Left lobe of liver (tissue), 2 donors: ENCODE measurements at regions not wholly inside any gene's neighbourhood (a gene's known extent, or its start where the extent isn't known, plus 50 kb on each side); places are given as distances from the start of the nearest gene placed in this dataset.

Experiments used
- ATAC-seq: fragments of 200-7000 bp; cut with Tn5 transposase; one replicate; pipeline ENCODE4 v1.9.1; 2020; ENCODE audit warnings: mild to moderate bottlenecking, moderate library complexity
- DNase-seq: peaks from one replicate; pipeline ENCODE4 v3.0.0-alpha.2; 2020; ENCODE audit warnings: low spot score
- donor health status: DM: no; HTN: no; CAD: no; lungs with moderate emphysema.
- donor health status: DM: no; HTN: yes; CAD: no.

DNA sequence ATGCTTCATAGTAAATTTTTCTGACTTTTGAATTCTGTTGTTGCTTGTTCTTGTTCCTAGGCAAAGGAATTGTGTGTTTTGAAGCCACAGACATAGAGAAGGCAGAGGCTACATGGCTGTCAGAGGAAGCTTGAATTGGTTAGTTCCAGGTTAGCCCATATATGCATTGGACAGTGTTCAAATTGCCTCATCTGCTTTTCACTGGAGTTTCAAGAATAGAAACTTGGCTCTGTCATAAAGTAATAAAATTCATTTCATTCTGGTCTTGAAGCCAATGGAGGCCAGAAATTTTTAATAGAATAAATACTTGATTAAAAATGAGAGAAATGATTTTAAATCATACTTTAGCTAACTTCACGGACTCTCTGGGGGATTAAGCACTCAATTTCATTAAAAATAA is 178.0 kb downstream of the YIPF5 start:
- ATAC-seq (no peak), DNase-seq (no peak)

DNA sequence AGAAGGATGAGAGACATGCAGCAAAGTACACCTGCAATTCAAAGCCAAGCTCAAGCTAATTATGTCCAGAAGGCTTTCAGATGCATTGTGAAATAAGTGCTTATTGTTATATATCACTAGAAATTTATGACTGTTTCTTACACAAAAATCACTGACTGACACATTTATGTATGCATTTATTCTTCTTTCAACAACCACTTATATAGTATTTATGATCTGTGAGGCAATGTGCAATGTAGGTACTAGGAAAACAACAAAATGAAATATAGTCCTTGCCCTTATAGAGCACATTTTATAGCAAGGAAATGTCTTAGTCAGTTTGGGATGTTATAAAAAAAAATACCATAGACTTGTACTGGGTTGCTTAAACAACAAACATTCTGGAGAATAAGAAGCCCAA is 167.6 kb downstream of the YIPF5 start:
- ATAC-seq (no peak), DNase-seq (no peak)

DNA sequence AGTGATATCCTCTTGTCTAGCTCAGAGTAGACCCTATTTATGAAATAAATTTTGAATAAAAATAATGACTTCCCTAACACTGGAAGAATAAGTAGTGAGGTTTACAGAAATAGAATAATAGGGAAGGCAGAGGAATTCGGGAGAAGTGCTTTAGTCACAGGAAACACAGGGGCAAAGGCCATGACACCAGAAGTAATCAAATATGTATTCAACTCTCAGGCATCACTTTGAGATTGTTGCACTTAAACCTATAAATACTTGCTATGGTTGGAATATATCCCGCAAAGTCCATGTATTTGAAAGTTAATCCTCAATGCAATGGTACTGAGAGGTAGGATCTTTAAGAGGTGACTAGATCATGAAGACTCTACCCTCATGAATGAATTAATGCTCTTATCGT is 166.8 kb downstream of the YIPF5 start:
- ATAC-seq (no peak), DNase-seq (no peak)

DNA sequence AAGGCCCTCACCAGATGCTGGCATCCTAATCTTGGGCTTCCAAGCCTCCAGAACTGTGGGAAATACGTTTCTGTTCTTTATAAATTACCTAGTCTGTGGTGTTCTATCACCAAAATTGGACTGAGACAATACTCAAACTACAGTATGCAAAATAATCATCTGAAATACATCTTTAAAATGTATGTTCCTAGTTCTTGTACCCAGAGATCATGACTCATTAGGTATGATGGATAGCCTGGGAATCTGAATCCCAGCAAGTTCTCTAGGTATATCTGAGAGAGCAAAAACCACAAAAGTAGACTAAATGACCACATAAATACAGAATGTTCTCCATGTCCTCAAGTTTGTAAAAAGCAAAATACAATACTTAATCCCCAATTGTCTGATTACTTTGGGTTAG is 166.3 kb downstream of the YIPF5 start:
- ATAC-seq (no peak), DNase-seq (no peak)

DNA sequence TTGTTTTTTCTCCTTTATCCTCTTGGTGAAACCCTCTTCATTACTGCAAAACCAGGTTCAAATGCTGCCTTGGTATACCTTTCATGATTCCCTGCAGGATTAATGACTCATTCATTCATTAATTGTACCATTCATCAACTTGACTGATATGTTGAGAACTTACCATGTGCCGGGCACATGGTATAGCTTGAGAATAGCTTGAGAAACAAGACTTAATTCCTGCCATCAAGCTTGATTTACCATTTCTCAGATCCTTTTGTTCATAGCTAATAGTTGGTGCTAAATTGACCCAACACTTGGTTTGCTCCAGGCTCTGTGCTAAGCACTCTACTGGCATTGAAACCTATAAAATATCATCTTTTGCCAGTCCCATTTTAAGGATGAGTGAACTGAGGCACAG is 165.7 kb downstream of the YIPF5 start:
- DNase-seq (no peak), ATAC-seq (no peak)

DNA sequence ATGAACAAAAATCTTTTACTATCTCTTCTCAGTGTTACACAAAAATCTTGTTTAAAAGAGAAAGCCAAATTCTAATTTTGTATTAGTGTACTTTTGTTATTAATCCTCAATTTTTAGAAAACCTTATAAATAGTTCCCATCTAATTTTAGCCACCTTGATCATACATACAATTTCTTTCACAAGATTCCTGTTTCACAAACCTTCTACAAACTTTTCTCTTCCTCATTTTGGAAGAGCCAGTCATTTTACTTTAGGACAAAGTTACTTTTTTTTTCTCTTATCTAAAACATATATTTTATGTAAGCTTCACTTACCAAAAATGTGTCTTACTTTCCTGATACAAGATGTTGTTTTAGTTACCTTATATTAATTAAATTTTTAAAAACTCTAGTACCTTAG is 161.3 kb downstream of the YIPF5 start:
- ATAC-seq (no peak), DNase-seq (no peak)

DNA sequence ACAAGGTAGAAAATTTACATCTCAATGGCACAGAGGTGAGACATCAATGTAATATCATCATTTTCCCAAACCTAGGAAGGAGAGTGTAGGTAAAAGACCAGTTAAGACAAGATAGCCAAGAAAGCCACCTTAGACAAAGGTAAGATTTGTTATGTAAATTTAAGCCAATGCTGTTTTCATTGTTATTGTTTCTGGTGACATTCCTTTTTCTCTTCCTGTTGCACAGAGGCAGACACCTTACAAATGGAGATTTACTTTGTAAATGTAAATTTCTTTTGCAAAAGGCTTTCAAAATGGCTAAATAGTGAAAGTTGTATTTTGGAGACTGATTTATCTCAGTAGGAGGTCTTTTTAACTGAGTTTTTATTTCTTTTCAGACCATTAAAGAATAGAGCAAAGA is 159.1 kb downstream of the YIPF5 start:
- DNase-seq = no peak
- ATAC-seq = no peak

DNA sequence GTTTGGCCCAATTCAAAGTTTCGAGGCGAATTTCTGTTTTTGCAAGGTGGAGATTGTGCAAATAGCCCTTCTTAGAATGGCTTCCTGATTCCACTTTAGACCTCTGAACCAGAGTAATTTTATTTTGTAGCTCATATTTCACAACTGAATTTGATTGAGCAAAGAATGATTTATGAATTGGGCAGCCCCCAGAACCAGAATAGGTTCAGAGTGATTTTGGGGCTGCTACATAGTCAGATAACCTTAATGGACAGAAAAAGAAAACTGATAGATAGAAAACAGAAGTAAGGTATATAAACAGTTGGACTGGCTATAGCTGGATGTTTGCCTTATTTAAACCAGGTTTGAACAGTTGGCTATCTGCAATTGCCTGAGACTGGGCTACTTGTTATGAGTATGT is 156.6 kb downstream of the YIPF5 start:
- DNase-seq = no peak
- ATAC-seq = no peak

DNA sequence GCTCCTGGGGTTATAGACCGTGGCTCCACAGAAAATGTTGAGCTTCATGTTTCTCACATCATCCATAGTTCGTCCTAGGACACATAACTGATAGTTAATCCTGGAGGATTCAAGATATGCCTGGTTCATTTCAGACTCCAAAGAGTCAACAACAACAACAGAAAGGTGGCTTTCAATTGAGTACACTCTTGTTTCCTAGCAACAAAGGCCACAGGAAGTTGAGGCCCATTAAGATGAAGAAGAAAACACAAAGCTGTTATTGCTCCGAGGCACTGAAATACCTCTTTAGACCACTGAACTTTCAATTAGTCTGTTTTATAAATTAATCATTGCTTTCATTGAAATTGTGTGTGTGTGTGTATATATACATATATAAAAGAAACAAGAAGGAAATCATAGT is 154.5 kb downstream of the YIPF5 start:
- DNase-seq (no peak), ATAC-seq (no peak)

DNA sequence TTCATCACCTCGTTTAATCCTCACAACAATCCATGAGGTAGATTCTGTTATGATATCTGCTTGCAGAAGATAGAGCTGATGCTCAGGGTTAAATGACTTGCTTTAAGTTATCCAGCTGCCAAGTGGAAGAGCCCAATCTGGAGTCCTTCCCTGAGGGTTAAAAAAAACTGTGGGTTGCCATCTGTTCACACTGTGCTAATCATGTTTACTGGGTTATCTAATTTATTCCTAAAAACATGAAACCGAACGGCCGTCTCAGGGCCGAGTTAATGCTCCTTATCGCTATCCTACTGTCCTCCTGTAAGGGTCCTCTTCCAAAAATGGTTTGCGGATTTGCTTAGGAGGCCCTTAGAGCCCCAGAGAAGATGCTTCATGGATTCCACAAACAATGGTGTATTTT is 153.3 kb downstream of the YIPF5 start:
- ATAC-seq (no peak), DNase-seq (no peak)

DNA sequence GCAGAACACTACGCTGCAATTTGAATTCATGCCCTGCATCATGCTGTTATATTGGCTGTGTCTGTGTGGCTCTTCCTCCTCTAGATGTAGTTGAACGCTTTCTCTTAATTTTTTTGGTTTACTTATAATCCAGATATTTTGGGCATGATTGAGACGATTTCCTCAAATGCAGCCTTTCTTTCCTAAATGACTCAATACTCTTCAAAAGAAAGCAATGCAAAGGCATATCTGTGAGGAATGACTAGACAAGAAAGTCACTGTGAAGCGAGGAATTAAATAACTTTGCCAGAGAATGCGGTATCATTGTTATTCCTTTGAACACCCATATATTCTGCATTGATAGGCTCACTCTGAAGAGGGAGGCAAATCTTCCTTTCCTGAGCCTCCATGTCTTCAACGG is 152.8 kb downstream of the YIPF5 start:
- DNase-seq (no peak), ATAC-seq (no peak)

DNA sequence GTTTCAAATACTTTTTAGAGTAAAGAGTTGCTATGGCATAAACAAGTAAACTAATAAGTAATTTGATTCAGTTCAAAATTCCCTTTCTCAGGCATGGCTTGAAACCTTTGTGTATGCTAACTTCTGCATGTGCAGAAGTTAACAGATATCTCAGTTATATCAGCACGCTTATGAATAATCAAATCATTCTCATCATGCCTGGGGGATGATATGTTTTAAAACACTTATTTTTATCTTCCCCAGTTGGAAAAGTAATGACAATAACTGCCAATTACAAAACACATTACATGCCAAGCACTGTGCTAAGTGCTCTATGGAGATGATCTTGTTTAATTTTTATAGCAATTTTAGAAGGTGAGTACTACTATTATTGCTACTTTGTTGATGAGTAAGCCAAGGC is 146.4 kb downstream of the YIPF5 start:
- no peak for ATAC-seq
- DNase-seq = no peak

DNA sequence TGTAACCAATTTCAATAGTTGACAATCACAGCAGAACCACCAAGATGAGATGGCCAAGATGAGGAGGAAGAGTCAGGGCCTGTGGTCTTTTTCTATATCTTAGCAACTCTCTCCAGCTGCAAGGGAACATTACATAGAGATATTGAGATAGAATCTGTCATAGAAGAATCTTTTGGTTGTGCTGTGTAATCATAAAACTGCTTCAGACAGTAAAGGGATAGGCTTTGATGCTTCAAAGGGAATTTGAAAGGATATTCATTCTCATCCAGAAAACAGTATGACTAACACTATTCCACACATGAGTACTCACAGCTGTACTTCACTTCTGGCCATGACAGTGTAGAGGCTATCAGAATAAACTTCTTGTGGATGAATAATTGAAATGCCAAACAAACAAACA is 145.9 kb downstream of the YIPF5 start:
- no peak for ATAC-seq
- no peak for DNase-seq

DNA sequence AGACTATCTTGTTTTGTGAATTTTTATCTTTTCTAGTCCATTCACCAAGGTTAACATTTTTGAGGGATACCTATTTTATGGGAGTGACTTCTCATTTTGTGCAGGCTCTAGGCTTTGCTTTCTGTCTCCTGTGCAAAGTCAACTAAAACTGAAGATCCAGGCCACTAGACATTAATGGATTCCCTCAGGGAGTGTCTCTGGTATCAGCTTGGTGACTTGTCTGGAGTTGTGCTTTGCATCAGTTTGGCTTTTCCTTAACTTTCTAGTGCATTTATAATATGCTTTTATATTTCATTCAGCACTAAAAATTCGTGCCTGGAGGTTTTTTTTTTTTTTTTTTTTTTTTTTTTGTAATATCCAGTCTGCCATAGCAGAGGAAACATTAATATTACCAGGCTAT is 144.2 kb downstream of the YIPF5 start:
- DNase-seq (no peak), ATAC-seq (no peak)

DNA sequence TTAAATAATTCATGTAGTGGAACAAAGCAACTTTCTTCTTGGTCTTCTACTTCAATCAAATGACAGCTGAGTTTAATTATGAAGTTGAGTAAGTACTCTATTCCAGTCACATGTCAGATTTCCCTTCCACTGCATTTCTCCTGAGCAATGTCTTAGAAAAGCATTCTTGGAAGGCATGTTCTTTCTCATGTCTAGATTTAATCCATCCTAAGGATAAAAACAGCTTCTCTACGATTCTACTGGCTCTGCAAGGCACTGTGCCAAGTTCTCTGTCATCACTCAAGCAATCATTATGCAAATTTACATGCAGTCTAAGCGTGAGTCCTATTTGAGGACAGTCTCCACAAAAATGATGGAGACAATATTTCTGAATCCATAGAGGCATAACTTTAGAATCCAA is 142.4 kb downstream of the YIPF5 start:
- no peak for DNase-seq
- ATAC-seq = no peak

DNA sequence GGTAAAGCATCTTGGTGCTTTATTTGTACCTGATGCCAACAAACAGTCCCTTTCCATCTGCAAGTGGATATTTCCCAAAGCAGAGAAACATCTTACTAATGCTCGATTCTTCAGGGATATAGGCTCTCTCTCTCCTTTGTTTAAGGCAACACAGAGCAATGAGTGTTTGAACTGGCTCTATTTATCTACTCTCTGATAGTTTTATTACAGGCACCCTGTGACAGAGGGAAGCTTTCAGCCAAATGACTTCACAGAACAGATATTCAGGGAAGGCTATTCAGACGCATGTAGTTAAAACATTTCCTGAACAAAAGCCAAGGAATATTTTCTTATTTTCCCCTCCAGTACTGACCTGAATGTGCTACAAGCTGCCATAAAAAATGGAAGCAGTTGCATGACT is 141.8 kb downstream of the YIPF5 start:
- DNase-seq (no peak), ATAC-seq (no peak)

DNA sequence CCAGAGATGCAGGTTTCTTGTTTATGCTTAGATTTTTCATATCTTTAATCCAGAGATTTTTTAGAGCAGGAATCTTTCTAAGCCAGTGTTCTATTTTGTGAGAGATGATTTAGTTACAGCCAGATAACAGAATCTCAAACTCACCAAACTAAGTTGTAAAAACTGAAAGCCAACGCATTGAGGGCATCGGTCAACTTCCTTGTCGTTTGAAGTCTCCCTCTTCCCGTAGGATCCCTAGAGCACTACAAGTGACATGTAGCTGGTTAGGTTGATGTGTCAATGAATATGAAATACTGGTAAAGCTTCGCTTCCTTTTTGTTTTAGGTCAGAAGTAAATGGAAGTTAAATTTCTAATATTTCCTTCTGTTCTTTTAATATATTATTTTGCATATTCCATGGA is 139.6 kb downstream of the YIPF5 start:
- DNase-seq (no peak), ATAC-seq (no peak)

DNA sequence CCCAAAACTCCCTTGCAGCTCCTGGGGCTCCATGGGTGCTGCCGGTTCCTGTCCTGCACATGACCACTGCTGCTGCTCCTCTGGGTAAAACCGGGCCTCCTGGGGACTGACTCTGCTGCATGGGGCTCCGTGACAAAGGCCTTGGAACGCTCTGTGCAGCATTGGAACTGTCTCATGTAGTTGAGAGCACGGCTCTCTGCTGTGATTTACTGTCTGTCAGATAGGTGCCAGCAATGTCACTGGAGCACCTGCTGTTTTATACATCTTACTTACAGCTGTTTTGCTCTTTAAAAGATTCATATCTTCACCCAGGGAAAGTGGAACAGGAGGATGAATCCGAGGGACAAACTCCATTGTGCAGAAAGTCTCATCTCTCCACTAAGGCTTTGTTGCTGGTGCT is 138.1 kb downstream of the YIPF5 start:
- ATAC-seq (no peak), DNase-seq (no peak)

DNA sequence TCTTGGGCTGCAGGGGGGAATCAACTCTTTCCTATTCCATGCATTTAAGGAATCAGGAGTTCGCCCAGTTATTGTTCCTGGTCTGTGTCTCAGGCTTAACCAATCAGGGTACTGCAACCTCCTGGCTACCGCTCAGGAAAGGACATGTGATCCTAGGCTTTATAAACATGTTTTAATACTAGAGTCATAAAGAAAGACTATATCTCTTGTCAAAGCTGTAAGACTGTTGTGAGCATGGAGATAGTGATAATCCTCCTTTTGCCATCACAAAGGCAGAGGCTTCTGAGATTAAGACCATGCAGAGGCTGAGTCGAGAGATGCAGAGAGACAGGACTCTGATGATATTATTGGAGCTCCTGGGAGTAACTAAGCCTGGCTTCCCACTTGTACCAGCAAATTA is 137.0 kb downstream of the YIPF5 start:
- DNase-seq = no peak
- ATAC-seq = no peak

DNA sequence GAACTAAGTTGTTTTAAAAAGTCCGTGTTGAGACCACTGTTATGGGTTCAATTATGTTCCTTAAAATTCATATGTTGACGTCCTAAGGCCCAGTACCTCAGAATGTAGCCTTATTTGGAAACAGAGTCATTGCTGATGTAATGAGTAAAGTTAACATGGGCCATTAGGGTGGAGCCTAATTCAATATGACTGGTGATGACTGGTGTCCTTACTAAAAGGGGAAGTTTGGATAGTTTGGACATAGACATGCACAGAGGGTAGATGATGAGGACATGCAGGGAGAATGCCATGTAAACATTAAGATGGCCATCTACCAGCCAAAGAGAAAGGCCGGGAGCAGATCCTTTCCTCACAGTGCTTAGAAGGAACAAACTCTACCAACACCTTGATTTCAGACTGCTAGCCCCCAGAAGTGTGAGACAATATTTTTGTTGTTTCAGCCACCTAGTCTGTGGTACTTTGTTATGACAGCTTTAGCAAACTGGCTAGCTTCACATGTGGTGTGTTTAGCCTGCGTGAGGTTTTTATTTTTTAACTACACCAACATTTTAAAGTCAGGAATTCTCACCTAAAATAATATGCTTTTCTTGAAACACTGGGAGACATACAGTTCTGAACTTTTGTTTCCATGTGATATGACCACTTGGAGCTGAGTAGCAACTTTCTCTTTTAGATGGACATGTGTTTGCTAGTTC is 135.3 kb downstream of the YIPF5 start:
- DNase-seq = no peak
- ATAC-seq = no peak

DNA sequence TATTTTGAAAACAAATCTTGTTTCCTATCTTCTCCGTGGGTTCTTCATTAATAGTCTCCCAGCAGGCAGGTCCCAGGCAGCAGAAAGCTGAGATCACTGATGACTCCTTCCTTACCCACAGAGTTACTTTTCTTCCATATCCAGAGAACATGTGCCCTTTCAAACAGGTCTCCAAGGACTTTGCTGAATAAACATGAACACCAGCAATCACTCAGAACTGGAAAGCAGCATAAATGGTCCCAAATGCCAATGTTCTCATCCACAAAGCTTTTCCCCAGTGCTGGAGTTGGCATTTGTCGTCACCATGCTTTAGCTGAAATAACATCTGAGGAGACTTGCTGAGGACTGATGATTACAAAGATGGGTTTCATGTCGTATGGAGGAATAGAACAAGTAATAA is 134.0 kb downstream of the YIPF5 start:
- no peak for DNase-seq
- ATAC-seq = no peak

DNA sequence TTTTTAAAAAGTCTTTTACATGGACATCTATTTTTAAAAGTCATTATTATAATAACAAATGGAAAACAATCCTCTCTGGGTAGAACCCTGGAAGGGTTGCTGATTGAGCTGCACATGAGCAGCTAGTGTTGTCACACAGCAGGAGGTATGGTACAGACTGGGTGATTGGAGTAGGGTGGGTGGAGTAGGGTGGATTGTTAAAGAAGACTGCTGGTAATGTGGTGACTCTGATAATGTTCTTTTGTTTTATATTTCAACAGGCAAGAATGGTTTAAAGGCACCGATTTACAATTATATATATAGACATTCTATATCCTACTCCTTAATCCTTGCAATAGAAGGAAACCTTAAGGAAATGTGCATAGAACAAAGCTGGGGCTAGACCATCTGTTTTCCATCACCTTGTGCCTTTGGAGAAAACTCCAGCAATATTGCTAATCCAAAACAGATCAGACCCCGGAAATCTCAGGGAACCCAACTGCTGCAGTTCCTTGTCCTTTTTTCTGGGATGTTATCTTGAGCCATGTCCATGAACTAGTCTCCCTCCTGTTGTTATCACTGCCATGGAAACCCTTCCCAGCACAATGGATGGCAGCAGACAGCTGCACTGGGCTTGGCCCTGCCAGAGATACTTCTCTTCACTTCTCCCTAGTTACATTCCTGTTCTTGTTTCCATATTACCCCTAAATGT is 129.7 kb downstream of the YIPF5 start:
- no peak for DNase-seq
- no peak for ATAC-seq

DNA sequence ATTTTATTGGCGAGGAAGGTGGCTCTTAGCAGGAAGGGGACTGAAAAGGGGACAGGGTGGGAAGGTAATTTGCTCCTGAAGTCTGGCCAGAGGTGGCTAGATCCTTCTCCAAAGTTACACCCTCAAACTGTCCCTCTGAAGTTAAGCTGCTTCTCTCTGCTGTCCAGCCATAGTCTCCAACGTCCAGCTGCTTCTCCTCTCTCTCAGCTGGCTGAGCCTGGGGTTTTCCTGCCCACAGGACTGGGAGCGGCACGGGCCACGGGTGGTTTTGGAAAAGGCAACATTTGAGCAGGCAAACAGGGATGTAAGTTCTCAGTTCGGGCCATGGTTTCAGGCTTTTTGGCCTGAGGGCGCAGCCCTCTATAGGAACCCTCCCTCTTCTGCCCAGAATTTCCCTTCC is 128.3 kb downstream of the YIPF5 start:
- ATAC-seq (no peak), DNase-seq (no peak)
